Fibroblast of skin of scalp (primary cell): ENCODE measurements at regions not wholly inside any gene's neighbourhood (a gene's known extent, or its start where the extent isn't known, plus 50 kb on each side); places are given as distances from the start of the nearest gene placed in this dataset.
A peak's percentile ranks its signal among the peaks of the same experiment; 100 is the strongest.

ENCODE experiments used
- DNase-seq: peaks from one replicate; pipeline ENCODE4 v3.0.0-alpha.2; 2013

DNA sequence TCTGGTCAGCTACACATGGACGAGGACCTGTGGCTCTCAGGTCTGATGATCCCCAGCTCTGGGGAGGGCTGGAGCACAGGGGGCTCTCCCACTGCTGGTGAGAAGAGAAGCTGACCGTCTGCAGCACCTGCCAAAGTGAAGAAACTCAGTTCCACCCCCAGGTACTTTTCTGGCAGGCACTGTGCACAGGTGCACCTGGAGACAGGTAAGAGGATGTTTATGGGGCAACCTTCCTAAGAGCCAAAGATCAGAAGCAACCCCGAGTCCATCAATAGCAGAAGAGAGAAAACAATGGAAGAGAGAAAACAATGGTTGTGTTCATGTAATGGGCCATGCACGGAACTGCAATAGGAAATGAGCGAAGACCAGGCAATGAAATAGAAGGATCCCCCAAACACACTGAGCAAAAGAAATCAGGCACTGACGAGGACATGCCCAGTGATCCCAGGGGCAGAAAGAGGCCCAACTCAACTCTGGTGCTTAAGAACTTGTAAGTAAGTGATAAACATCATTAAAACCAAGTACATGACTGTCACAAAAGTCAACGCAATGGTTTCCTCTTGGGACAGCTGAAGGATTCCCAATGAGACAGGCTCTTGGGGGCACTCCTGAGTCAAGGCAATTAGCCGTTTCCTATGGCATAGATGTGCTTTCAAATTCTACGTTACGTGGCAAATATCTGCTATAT lies 95.0 kb upstream of the ALDH1A3 start:
- DNase-seq, result no peak

GRCh38 chr15:100785181-100786138 lies 94.2 kb upstream of the ALDH1A3 start:
- DNase-seq, result no peak

DNA sequence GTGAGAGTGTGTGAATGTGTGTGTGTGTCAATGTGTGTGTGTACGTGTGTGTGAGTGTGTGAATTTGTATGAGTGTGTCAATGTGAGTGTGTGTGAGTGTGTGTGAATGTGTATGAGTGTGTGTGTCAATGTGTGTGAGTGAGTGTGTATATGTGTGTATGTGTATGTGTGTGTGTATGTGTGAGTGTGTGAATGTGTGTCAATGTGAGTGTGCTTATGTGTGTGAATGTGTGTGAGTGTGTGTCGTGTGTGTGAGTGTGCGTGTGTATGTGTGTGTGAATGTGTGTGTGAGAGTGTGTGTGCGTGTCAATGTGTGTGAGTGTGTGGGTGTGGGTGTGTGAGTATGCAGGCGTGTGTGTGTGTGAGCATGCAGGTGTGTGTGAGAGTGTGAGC lies 93.5 kb upstream of the ALDH1A3 start:
- DNase-seq, result no peak

GRCh38 chr15:100786901-100787566 lies 92.6 kb upstream of the ALDH1A3 start:
- no peak for DNase-seq

GRCh38 chr15:100787567-100788417 lies 91.8 kb upstream of the ALDH1A3 start:
- DNase-seq, result no peak

DNA sequence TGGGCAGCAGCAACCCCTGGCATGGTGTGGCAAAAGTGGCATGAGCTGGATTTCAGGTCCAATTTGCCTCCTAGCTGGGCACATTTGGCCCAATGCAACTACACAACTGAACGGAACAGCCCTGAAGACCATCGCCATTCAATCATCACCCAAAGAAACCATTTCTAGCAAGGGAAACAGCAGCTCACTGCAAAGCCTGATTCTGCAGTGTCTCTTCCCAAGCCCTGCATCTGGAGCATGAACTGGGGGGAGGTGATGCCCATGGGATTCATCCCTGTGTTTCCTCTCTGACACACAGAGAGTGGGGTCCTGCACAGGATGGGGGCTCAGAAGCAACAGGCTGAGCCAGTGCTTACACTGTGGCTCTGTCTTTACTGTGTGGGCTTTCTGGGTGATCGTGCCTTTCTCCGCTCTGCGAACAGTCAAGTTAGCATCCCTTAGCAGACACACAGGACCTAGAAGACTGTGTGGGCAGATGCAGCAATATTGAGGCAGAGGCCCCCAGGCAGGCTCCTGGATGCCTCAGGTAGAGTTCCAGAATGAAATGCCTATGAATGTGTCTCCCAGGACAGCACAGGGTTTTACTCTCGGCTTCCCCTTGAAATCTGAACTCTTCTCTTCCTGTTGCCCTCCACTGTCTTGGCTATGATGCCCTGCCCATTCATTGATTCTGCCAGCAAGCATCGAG lies 91.1 kb upstream of the ALDH1A3 start:
- no peak for DNase-seq

- no peak for DNase-seq
Observed at GRCh38 chr15:100790786-100791265, 88.8 kb upstream of the ALDH1A3 start.

DNA sequence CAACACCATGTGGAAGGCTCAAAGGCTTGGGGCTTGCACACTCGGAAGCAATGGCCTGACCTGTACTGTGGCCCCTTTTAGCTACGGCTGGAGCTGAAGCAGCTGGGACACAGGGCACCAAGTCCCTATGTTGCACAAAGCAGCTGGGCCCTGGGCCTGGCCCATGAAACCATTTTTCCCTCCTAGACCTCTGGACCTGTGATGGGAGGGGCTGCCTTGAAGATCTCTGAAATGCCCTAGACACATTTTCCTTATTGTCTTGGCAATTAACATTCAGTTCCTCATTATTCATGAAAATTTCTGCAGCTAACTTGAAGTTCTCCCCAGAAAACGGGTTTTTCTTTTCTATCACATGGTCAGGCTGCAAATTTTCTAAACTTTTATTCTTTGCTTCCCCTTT lies 85.6 kb upstream of the ALDH1A3 start:
- DNase-seq, result no peak

- DNase-seq, result no peak
Observed at GRCh38 chr15:100801256-100801900, 78.3 kb upstream of the ALDH1A3 start.

- DNase-seq, result no peak
Observed at GRCh38 chr15:100802421-100803170, 77.0 kb upstream of the ALDH1A3 start.

GRCh38 chr15:100803171-100803440 lies 76.5 kb upstream of the ALDH1A3 start:
- DNase-seq, result no peak

DNA sequence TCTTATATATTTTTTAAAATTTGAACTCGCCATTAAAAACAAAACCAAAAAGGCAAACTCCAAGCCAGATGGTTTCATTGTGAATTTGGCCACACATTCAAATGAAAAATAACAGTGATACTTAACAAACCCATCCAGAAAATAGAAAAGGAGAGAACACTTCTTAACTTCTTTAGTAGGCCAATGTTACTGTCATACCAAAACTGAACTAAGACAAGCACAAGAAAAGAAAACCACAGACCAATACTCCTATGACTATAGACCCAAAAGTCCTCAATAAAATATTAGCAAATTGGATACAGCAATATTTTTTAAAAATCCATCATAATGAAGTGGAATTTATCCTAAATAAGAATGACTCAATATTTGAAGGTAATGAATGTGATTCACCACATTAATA lies 73.5 kb upstream of the ALDH1A3 start:
- DNase-seq, result no peak

DNA sequence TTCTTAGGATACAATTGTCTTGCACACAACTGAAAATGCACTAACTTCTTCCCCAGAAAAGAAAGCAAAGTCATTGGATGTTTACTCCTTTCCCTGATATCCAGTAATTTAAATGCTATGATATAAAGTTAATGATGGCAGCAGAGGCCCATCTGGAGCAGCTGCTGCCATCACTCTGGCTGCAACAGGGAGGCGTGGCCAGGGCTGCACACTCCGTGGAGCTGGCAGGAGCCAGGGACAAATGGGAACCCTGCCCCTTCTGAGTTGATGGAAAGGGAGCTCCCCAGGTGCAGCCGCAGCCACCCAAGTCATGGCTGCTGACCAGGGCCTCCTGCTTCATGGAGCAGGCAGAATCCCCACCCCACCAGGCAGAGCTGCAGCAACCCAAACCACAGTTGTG lies 72.6 kb upstream of the ALDH1A3 start:
- no peak for DNase-seq

DNA sequence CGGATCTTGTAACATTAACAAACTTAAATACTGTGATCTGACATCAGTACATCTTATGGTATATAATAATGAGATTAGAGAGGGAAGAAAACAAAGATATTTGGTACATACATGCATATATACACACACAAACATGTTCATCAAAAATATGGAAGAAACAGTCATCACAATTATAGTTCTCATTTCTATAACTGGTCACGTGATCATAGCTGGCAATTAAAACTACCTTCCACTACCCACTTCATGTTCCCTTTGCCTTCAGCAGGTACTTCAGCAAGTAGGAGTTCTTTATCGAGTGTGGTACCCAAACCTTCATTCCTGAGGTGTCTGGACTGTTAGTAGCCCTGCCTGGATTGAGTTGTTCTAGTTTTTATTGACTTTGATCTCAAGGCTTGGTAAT lies 70.9 kb upstream of the ALDH1A3 start:
- DNase-seq, result no peak

DNA sequence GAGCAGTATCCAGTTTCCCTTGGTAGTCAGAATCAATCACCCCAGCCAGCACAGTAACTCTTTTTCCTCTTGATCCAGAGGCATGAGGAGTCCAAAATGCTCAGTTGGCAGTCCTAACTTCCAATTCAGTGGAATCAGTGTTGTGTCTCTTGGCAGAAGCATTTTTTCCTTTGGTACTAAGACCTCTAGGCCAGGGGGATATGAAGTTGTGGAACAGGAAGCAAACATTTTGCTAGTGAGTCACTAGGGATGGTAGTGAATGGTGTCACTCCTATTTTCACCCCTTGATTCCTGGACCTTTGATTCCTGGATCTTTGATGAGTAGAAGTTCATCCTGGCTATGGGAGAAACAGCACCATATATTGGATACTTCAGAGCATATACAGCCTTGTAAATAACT lies 70.5 kb upstream of the ALDH1A3 start:
- peak; percentile 51 for DNase-seq

- DNase-seq, result peak; percentile 8
Observed at GRCh38 chr15:100809587-100809986, 70.0 kb upstream of the ALDH1A3 start.

DNA sequence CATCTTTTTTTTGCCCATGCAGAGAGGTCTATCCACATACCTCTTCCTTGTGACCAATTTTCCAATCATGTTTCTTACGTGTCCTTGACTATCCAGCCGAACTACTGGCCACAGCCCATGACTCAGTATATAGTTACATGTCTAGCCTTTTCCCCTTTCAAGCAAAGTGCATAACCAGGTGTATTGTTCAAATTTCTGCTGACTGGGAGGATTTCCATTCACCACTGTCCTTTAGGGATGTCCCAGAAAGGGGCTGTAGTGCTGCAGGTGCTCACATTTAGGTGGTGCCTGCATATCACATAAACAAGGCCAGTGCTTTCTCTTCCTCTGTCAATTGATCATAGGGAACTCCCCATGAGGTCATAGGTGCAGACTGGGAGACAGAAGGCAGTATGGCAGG lies 69.4 kb upstream of the ALDH1A3 start:
- DNase-seq, result no peak

- DNase-seq, result no peak
Observed at GRCh38 chr15:100810831-100811230, 68.8 kb upstream of the ALDH1A3 start.

- no peak for DNase-seq
Observed at GRCh38 chr15:100812802-100813201, 66.8 kb upstream of the ALDH1A3 start.

DNA sequence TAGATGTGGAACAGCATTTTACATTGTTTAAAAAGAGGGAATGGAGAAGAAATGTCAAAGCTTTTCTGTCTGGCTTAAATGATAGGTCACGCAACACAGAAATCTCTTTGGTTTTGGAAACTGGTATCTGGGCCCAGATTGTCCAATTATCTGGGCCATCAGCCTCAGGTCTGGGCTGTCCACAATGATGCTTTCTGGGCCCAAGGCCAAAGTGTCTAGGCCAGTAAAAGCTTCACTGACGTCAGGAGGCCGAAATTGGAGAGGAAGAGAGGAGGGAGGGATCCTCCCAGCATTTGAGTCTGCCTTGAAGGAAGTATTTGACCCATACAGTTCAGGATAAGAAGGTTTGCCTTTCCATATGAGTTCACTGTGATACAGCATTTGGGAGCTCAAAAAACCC lies 60.7 kb upstream of the ALDH1A3 start:
- peak; percentile 46 for DNase-seq

DNA sequence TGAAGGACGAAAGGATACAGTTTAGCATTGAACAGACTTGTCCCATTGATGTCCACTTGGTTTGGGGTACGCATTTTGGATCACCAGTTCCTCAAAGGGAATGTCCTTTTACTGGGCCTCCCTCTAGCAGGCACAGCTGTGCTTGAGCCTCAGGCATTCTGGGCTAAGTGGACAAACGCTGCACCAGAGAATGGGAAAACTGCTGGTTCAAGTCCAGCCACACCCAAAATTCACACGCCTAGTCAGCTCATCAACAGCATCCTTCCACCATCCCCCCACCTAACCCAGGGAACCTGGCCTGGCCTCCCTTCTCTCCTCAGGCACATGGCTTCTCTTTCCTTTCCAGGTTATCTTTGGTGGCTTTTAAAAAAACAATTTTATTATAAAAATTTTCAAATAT lies 59.1 kb upstream of the ALDH1A3 start:
- DNase-seq, result no peak
